Neutrophil (primary cell): ENCODE measurements at regions not wholly inside any gene's neighbourhood (a gene's known extent, or its start where the extent isn't known, plus 50 kb on each side); places are given as distances from the start of the nearest gene placed in this dataset.

Experiments used
- H3K27ac ChIP-seq: fragments of 200-600 bp; sonication (generic); 2 replicates; pipeline ENCODE4 v1.5.1; 2016; ENCODE audit warnings: mild to moderate bottlenecking, moderate library complexity
- H3K27me3 ChIP-seq: fragments of 200-600 bp; sonication (generic); 2 replicates; pipeline ENCODE4 v1.6.0; 2016; ENCODE audit warnings: mild to moderate bottlenecking
- H3K36me3 ChIP-seq: fragments of 200-600 bp; sonication (generic); 2 replicates; pipeline ENCODE4 v1.5.1; 2017
- H3K4me1 ChIP-seq, 2 experiments: fragments of 200-600 bp in 1 of 2; sonication (generic) in 1 of 2; 1 replicate in 1 of 2; 2 replicates in 1 of 2; pipeline versions ENCODE4 v1.5.1 to v1.6.1; 2013 to 2016; ENCODE audit warnings: low read depth in 1 of 2, low read length in 1 of 2, mild to moderate bottlenecking in 1 of 2, moderate library complexity in 1 of 2; ENCODE audit not compliant: control insufficient read depth in 1 of 2, insufficient read depth in 1 of 2
- H3K4me3 ChIP-seq, 2 experiments: fragments of 200-600 bp in 1 of 2; sonication (generic) in 1 of 2; 1 replicate in 1 of 2; 2 replicates in 1 of 2; pipeline ENCODE4 v1.5.1; 2013 to 2016; ENCODE audit warnings: low read depth in 1 of 2, low read length in 1 of 2, mild to moderate bottlenecking in 1 of 2, moderate library complexity in 1 of 2
- H3K9me3 ChIP-seq: fragments of 200-600 bp; sonication (generic); 2 replicates; pipeline ENCODE4 v1.5.1; 2016
- TF ChIP-seq, protein P1 (sequence below): fragments of 200-600 bp; sonication (generic); IDR thresholded peaks from 2 replicates; pipeline ENCODE4 v1.5.1; 2016; ENCODE audit warnings: antibody characterized with exemption

- Histone ChIP-seq H3K36me3 (no peaks in the 10 kb centered on the region), H3K27ac (no peak overlapping the region), H3K4me1 (no peaks in the 10 kb centered on the region), H3K4me3 (no peak overlapping the region), H3K9me3 (no peaks in the 10 kb centered on the region), H3K27me3 (no peaks in the 10 kb centered on the region)
- TF ChIP-seq, protein P1, sequence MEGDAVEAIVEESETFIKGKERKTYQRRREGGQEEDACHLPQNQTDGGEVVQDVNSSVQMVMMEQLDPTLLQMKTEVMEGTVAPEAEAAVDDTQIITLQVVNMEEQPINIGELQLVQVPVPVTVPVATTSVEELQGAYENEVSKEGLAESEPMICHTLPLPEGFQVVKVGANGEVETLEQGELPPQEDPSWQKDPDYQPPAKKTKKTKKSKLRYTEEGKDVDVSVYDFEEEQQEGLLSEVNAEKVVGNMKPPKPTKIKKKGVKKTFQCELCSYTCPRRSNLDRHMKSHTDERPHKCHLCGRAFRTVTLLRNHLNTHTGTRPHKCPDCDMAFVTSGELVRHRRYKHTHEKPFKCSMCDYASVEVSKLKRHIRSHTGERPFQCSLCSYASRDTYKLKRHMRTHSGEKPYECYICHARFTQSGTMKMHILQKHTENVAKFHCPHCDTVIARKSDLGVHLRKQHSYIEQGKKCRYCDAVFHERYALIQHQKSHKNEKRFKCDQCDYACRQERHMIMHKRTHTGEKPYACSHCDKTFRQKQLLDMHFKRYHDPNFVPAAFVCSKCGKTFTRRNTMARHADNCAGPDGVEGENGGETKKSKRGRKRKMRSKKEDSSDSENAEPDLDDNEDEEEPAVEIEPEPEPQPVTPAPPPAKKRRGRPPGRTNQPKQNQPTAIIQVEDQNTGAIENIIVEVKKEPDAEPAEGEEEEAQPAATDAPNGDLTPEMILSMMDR, result no peak
These were observed 51.0 kb upstream of the BRINP1 start for GRCh38 chr9:119420231-119420630.
